Stomach (tissue), 8 donors: ENCODE measurements at regions not wholly inside any gene's neighbourhood (a gene's known extent, or its start where the extent isn't known, plus 50 kb on each side); places are given as distances from the start of the nearest gene placed in this dataset.
"Not testable (repeated sequence)": the region's sequence is repeated elsewhere in the genome, so short reads cannot be mapped to it uniquely, and the experiment has no call there.

ENCODE experiments used
- DNase-seq, 2 donors: peaks; one replicate each; pipeline versions ENCODE4 v3.0.0 to v3.0.0-alpha.2; 2013 to 2019
- H3K27ac ChIP-seq, 5 donors: fragments of 200-600 bp in 4 of 5; sonication (generic) in 4 of 5; one replicate each; pipeline ENCODE4 v1.5.1; 2013 to 2019; ENCODE audit warnings: mild to moderate bottlenecking in 1 of 5, moderate library complexity in 1 of 5
- H3K27me3 ChIP-seq, 3 donors: fragments of 200-600 bp; sonication (generic); one replicate each; pipeline ENCODE4 v1.5.1; 2017 to 2019; ENCODE audit warnings: mixed run types in 1 of 3
- H3K36me3 ChIP-seq, 4 donors: fragments of 200-600 bp; sonication (generic); 1 replicate in 3 of 4; 2 replicates in 1 of 4; pipeline ENCODE4 v1.5.1; 2016 to 2019
- H3K4me1 ChIP-seq, 4 donors: fragments of 200-600 bp; sonication (generic); one replicate each; pipeline ENCODE4 v1.5.1; 2016 to 2019
- H3K4me3 ChIP-seq, 4 donors: fragments of 200-600 bp; sonication (generic) in 3 of 4; one replicate each; pipeline ENCODE4 v1.5.1; 2016 to 2019; ENCODE audit warnings: mild to moderate bottlenecking in 1 of 4
- H3K9me3 ChIP-seq, 4 donors: fragments of 200-600 bp; sonication (generic); one replicate each; pipeline ENCODE4 v1.5.1; 2016 to 2019
- CTCF ChIP-seq, 7 experiments: fragments of 450-650 bp in 4 of 7; fragments of 200-600 bp in 3 of 7; sonication (generic) in 3 of 7; IDR thresholded peaks; one replicate each; pipeline ENCODE4 v1.5.1; 2016 to 2019; ENCODE audit warnings: antibody characterized with exemption in 7 of 7, control low read depth in 2 of 7, mild to moderate bottlenecking in 1 of 7
- EP300 ChIP-seq: sonication (generic); formaldehyde crosslinking; IDR thresholded peaks from one replicate; pipeline ENCODE4 v1.6.1; 2017; ENCODE audit warnings: antibody characterized with exemption
- POLR2A ChIP-seq, 4 donors: fragments of 450-650 bp; IDR thresholded peaks; one replicate each; pipeline ENCODE4 v1.6.1; 2016; ENCODE audit warnings: antibody characterized with exemption in 4 of 4, control low read depth in 2 of 4, mild to moderate bottlenecking in 1 of 4, moderate library complexity in 1 of 4
- POLR2AphosphoS5 ChIP-seq, 3 donors: sonication (generic); formaldehyde crosslinking; IDR thresholded peaks; one replicate each; pipeline ENCODE4 v1.6.1; 2016; ENCODE audit warnings: antibody characterized with exemption in 3 of 3
- WGBS, 5 donors: extraction: QIAGEN DNeasy Blood & Tissue Kit in 3 of 5; methylation state at CpG; one replicate each; pipeline versions ENCODE4 v1.1.5 to v1.1.7; 2013 to 2018; 5-methylcytosine and 5-hydroxymethylcytosine counted together
- intact Hi-C: fragments of 100-400 bp; cut with DNase I; formaldehyde crosslinking; loops from one replicate; pipeline ENCODE4 v1.15.1; 2023; ENCODE audit warnings: low total_unique reads
- donor health status: healthy with polysubstance abuse.
- donor health status: Bipolar disorder and iron deficiency.
- donor health status: healthy.

GRCh38 chr7:110418659-110419280, 672.2 kb upstream of the LRRN3 start:
- no peak for TF ChIP-seq CTCF (IDR thresholded peaks at IDR 0.05)
- TF ChIP-seq POLR2AphosphoS5 (IDR thresholded peaks at IDR 0.05) = no peak
- TF ChIP-seq EP300 = no peak
- no peak for TF ChIP-seq POLR2A (IDR thresholded peaks at IDR 0.05)

GRCh38 chr7:110420788-110421187, 670.1 kb upstream of the LRRN3 start:
- H3K9me3 ChIP-seq = no peaks in the 10 kb centered on the region
- intact Hi-C loops = no loop called here
- no peaks in the 10 kb centered on the region for H3K27me3 ChIP-seq
- TF ChIP-seq POLR2AphosphoS5 (IDR thresholded peaks at IDR 0.05) (no peak), EP300 (no peak), CTCF (IDR thresholded peaks at IDR 0.05) (no peak), POLR2A (IDR thresholded peaks at IDR 0.05) (no peak)
- H3K36me3 ChIP-seq = no peaks in the 10 kb centered on the region
- no peak for DNase-seq
- no peaks in the 10 kb centered on the region for H3K4me1 ChIP-seq
- no peak overlapping the region for H3K4me3 ChIP-seq
- H3K27ac ChIP-seq = no peak overlapping the region
- 87 to 93% (median 89%) methylated on average over 1 of the region's 1 CpG for WGBS, 5 donors

More at GRCh38 chr7:110418659-110419280, 672.2 kb upstream of the LRRN3 start:
- H3K9me3 ChIP-seq = no peaks in the 10 kb centered on the region
- intact Hi-C loops = no loop called here
- no peak overlapping the region for H3K4me3 ChIP-seq
- H3K4me1 ChIP-seq = no peaks in the 10 kb centered on the region
- no peak overlapping the region for H3K27ac ChIP-seq
- 39 to 54% (median 47%) methylated on average over 2 of the region's 2 CpGs for WGBS, 5 donors
- DNase-seq = no peak
- no peaks in the 10 kb centered on the region for H3K36me3 ChIP-seq
- no peaks in the 10 kb centered on the region for H3K27me3 ChIP-seq

- H3K9me3 ChIP-seq = no peaks in the 10 kb centered on the region
- DNase-seq = peak in 1 of 2 donors; percentile 16
- no peaks in the 10 kb centered on the region for H3K27me3 ChIP-seq
- H3K4me1 ChIP-seq = no peaks in the 10 kb centered on the region
- H3K27ac ChIP-seq = no peak overlapping the region
- no peaks in the 10 kb centered on the region for H3K36me3 ChIP-seq
- no peak overlapping the region for H3K4me3 ChIP-seq
- intact Hi-C loops = no loop called here
- WGBS, 5 donors = 63 to 73% (median 68%) methylated on average over 5 of the region's 5 CpGs
- TF ChIP-seq EP300 = no peak
Observed at GRCh38 chr7:110421490-110422241, 669.3 kb upstream of the LRRN3 start.

GRCh38 chr7:110432061-110432553, 658.8 kb upstream of the LRRN3 start:
- H3K27me3 ChIP-seq = no peaks in the 10 kb centered on the region
- WGBS, 5 donors = 96 to 100% (median 98%) methylated on average over 8 of the region's 8 CpGs
- TF ChIP-seq POLR2AphosphoS5 (IDR thresholded peaks at IDR 0.05) (no peak), EP300 (no peak), POLR2A (IDR thresholded peaks at IDR 0.05) (no peak), CTCF (IDR thresholded peaks at IDR 0.05) (no peak)
- H3K4me1 ChIP-seq = no peaks in the 10 kb centered on the region
- no peak for DNase-seq
- intact Hi-C loops = no loop called here
- no peaks in the 10 kb centered on the region for H3K36me3 ChIP-seq
- H3K4me3 ChIP-seq = no peak overlapping the region
- H3K27ac ChIP-seq = no peak overlapping the region
- no peaks in the 10 kb centered on the region for H3K9me3 ChIP-seq

GRCh38 chr7:110438926-110439325, 652.0 kb upstream of the LRRN3 start:
- H3K4me3 ChIP-seq, H3K9me3 ChIP-seq, H3K27ac ChIP-seq, H3K4me1 ChIP-seq, H3K36me3 ChIP-seq, H3K27me3 ChIP-seq, intact Hi-C loops, DNase-seq: not testable (repeated sequence)
- WGBS, 5 donors = 88 to 97% (median 95%) methylated on average over 2 of the region's 2 CpGs
